ENCODE measurements at regions not wholly inside any gene's neighbourhood (a gene's known extent, or its start where the extent isn't known, plus 50 kb on each side); places are given as distances from the start of the nearest gene placed in this dataset.
"Not testable (repeated sequence)": the region's sequence is repeated elsewhere in the genome, so short reads cannot be mapped to it uniquely, and the experiment has no call there.

- Histone ChIP-seq H3K27me3 (replicated peaks) (no peaks in the 10 kb centered on the region), H3K4me3 (ENCODE audit: low read depth, low read length) (peak overlapping the region; percentile 30), H3K27ac (peak overlapping the region; percentile 49), H3K36me3 (replicated peaks) (no peaks in the 10 kb centered on the region)
- no peak for TF ChIP-seq CTCF (IDR thresholded peaks at IDR 0.05; ENCODE audit: low read depth, low read length, missing control alignments)
- peak; percentile 41 for DNase-seq
- in situ Hi-C loops (cut with HindIII; ENCODE audit: low pct_ligation_motif_present, low sequenced_read_pairs), result no loop called here
These were observed 102.8 kb upstream of the ZNF438 start for GRCh38 chr10:31134311-31134952.

GRCh38 chr10:31135171-31135570 is 103.5 kb upstream of the ZNF438 start:
- in situ Hi-C loops (cut with HindIII; ENCODE audit: low pct_ligation_motif_present, low sequenced_read_pairs), result no loop called here

GRCh38 chr10:31135791-31136190 is 104.1 kb upstream of the ZNF438 start:
- H3K27ac ChIP-seq; H3K36me3 ChIP-seq (replicated peaks); DNase-seq; in situ Hi-C loops (cut with HindIII; ENCODE audit: low pct_ligation_motif_present, low sequenced_read_pairs); H3K4me3 ChIP-seq (ENCODE audit: low read depth, low read length); H3K27me3 ChIP-seq (replicated peaks): not testable (repeated sequence)

More at GRCh38 chr10:31135171-31135570, 103.5 kb upstream of the ZNF438 start:
- Histone ChIP-seq H3K27me3 (replicated peaks) (no peaks in the 10 kb centered on the region), H3K4me3 (ENCODE audit: low read depth, low read length) (no peak overlapping the region), H3K36me3 (replicated peaks) (no peaks in the 10 kb centered on the region), H3K27ac (no peak overlapping the region)
- TF ChIP-seq CTCF (IDR thresholded peaks at IDR 0.05; ENCODE audit: low read depth, low read length, missing control alignments), result no peak
- no peak for DNase-seq

GRCh38 chr10:31136386-31136785 is 104.7 kb upstream of the ZNF438 start:
- no peaks in the 10 kb centered on the region for H3K36me3 ChIP-seq (replicated peaks)
- in situ Hi-C loops (cut with HindIII; ENCODE audit: low pct_ligation_motif_present, low sequenced_read_pairs), result no loop called here
- TF ChIP-seq CTCF (IDR thresholded peaks at IDR 0.05; ENCODE audit: low read depth, low read length, missing control alignments), result no peak
- H3K27ac ChIP-seq, result no peak overlapping the region
- H3K27me3 ChIP-seq (replicated peaks), result no peaks in the 10 kb centered on the region
- no peak overlapping the region for H3K4me3 ChIP-seq (ENCODE audit: low read depth, low read length)
- no peak for DNase-seq

- H3K36me3 ChIP-seq (replicated peaks), result no peaks in the 10 kb centered on the region
- no peak overlapping the region for H3K4me3 ChIP-seq (ENCODE audit: low read depth, low read length)
- no peaks in the 10 kb centered on the region for H3K27me3 ChIP-seq (replicated peaks)
- no peak overlapping the region for H3K27ac ChIP-seq
- in situ Hi-C loops (cut with HindIII; ENCODE audit: low pct_ligation_motif_present, low sequenced_read_pairs), result no loop called here
- no peak for TF ChIP-seq CTCF (IDR thresholded peaks at IDR 0.05; ENCODE audit: low read depth, low read length, missing control alignments)
- no peak for DNase-seq
These were observed 105.5 kb upstream of the ZNF438 start for GRCh38 chr10:31136930-31137885.

- TF ChIP-seq CTCF (IDR thresholded peaks at IDR 0.05; ENCODE audit: low read depth, low read length, missing control alignments), result no peak
- Histone ChIP-seq H3K36me3 (replicated peaks) (no peaks in the 10 kb centered on the region), H3K27me3 (replicated peaks) (no peaks in the 10 kb centered on the region), H3K4me3 (ENCODE audit: low read depth, low read length) (no peak overlapping the region), H3K27ac (no peak overlapping the region)
- in situ Hi-C loops (cut with HindIII; ENCODE audit: low pct_ligation_motif_present, low sequenced_read_pairs), result no loop called here
- no peak for DNase-seq
These were observed 106.4 kb upstream of the ZNF438 start for GRCh38 chr10:31138026-31138553.
